ENCODE measurements at regions not wholly inside any gene's neighbourhood (a gene's known extent, or its start where the extent isn't known, plus 50 kb on each side); places are given as distances from the start of the nearest gene placed in this dataset.

GRCh38 chr2:146260551-146260950 lies 1584.3 kb upstream of the ACVR2A start:
- Histone ChIP-seq H3K4me1 (ENCODE audit: control insufficient read depth in 5 of 5, insufficient read depth in 5 of 5, low read length in 5 of 5) (no peaks in the 10 kb centered on the region), H3K9me3 (ENCODE audit: control insufficient read depth in 5 of 5, low read length in 5 of 5) (peaks cover 0 to 3% (median 0%) of the 10 kb centered on the region in 5 donors), H3K9ac (ENCODE audit: low read length in 5 of 5) (no peak overlapping the region), H3K36me3 (ENCODE audit: control insufficient read depth in 5 of 5, insufficient read depth in 5 of 5, low read length in 5 of 5) (no peaks in the 10 kb centered on the region), H3K27ac (ENCODE audit: low read depth, low read length) (no peak overlapping the region), H3K4me3 (ENCODE audit: low read depth in 1 of 5, low read length in 5 of 5) (no peak overlapping the region), H3K27me3 (ENCODE audit: control insufficient read depth in 5 of 5, insufficient read depth in 4 of 5, low read length in 5 of 5) (no peaks in the 10 kb centered on the region)

- H3K27me3 ChIP-seq (ENCODE audit: control insufficient read depth in 5 of 5, insufficient read depth in 4 of 5, low read length in 5 of 5) = no peaks in the 10 kb centered on the region
- no peak overlapping the region for H3K4me3 ChIP-seq (ENCODE audit: low read depth in 1 of 5, low read length in 5 of 5)
- H3K27ac ChIP-seq (ENCODE audit: low read depth, low read length) = no peak overlapping the region
- peaks cover 0 to 3% (median 0%) of the 10 kb centered on the region in 5 donors for H3K9me3 ChIP-seq (ENCODE audit: control insufficient read depth in 5 of 5, low read length in 5 of 5)
- no peaks in the 10 kb centered on the region for H3K36me3 ChIP-seq (ENCODE audit: control insufficient read depth in 5 of 5, insufficient read depth in 5 of 5, low read length in 5 of 5)
- H3K9ac ChIP-seq (ENCODE audit: low read length in 5 of 5) = no peak overlapping the region
- H3K4me1 ChIP-seq (ENCODE audit: control insufficient read depth in 5 of 5, insufficient read depth in 5 of 5, low read length in 5 of 5) = no peaks in the 10 kb centered on the region
These were observed 1585.0 kb upstream of the ACVR2A start for GRCh38 chr2:146259816-146260215.

- Histone ChIP-seq H3K27me3 (ENCODE audit: control insufficient read depth in 5 of 5, insufficient read depth in 4 of 5, low read length in 5 of 5) (no peaks in the 10 kb centered on the region), H3K27ac (ENCODE audit: low read depth, low read length) (no peak overlapping the region), H3K9ac (ENCODE audit: low read length in 5 of 5) (no peak overlapping the region), H3K4me1 (ENCODE audit: control insufficient read depth in 5 of 5, insufficient read depth in 5 of 5, low read length in 5 of 5) (no peaks in the 10 kb centered on the region), H3K36me3 (ENCODE audit: control insufficient read depth in 5 of 5, insufficient read depth in 5 of 5, low read length in 5 of 5) (no peaks in the 10 kb centered on the region), H3K9me3 (ENCODE audit: control insufficient read depth in 5 of 5, low read length in 5 of 5) (peaks cover 0 to 2% (median 0%) of the 10 kb centered on the region in 5 donors), H3K4me3 (ENCODE audit: low read depth in 1 of 5, low read length in 5 of 5) (no peak overlapping the region)
These were observed 1586.8 kb upstream of the ACVR2A start for GRCh38 chr2:146258071-146258470.

GRCh38 chr2:146252119-146252518 lies 1592.7 kb upstream of the ACVR2A start:
- Histone ChIP-seq H3K9me3 (ENCODE audit: control insufficient read depth in 5 of 5, low read length in 5 of 5) (no peaks in the 10 kb centered on the region), H3K4me1 (ENCODE audit: control insufficient read depth in 5 of 5, insufficient read depth in 5 of 5, low read length in 5 of 5) (no peaks in the 10 kb centered on the region)

GRCh38 chr2:146251328-146251727 lies 1593.5 kb upstream of the ACVR2A start:
- no peaks in the 10 kb centered on the region for H3K9me3 ChIP-seq (ENCODE audit: control insufficient read depth in 5 of 5, low read length in 5 of 5)
- no peaks in the 10 kb centered on the region for H3K36me3 ChIP-seq (ENCODE audit: control insufficient read depth in 5 of 5, insufficient read depth in 5 of 5, low read length in 5 of 5)
- no peaks in the 10 kb centered on the region for H3K27me3 ChIP-seq (ENCODE audit: control insufficient read depth in 5 of 5, insufficient read depth in 4 of 5, low read length in 5 of 5)
- H3K4me1 ChIP-seq (ENCODE audit: control insufficient read depth in 5 of 5, insufficient read depth in 5 of 5, low read length in 5 of 5) = no peaks in the 10 kb centered on the region
- H3K9ac ChIP-seq (ENCODE audit: low read length in 5 of 5) = no peak overlapping the region
- H3K27ac ChIP-seq (ENCODE audit: low read depth, low read length) = no peak overlapping the region
- H3K4me3 ChIP-seq (ENCODE audit: low read depth in 1 of 5, low read length in 5 of 5) = no peak overlapping the region

More at GRCh38 chr2:146252119-146252518, 1592.7 kb upstream of the ACVR2A start:
- Histone ChIP-seq H3K4me3 (ENCODE audit: low read depth in 1 of 5, low read length in 5 of 5) (no peak overlapping the region), H3K36me3 (ENCODE audit: control insufficient read depth in 5 of 5, insufficient read depth in 5 of 5, low read length in 5 of 5) (no peaks in the 10 kb centered on the region), H3K27me3 (ENCODE audit: control insufficient read depth in 5 of 5, insufficient read depth in 4 of 5, low read length in 5 of 5) (no peaks in the 10 kb centered on the region), H3K27ac (ENCODE audit: low read depth, low read length) (no peak overlapping the region), H3K9ac (ENCODE audit: low read length in 5 of 5) (no peak overlapping the region)

GRCh38 chr2:146246736-146247523 lies 1597.9 kb upstream of the ACVR2A start:
- H3K4me3 ChIP-seq (ENCODE audit: low read depth in 1 of 5, low read length in 5 of 5) = no peak overlapping the region
- peaks cover 0 to 18% (median 5%) of the 10 kb centered on the region in 5 donors for H3K4me1 ChIP-seq (ENCODE audit: control insufficient read depth in 5 of 5, insufficient read depth in 5 of 5, low read length in 5 of 5)
- H3K27ac ChIP-seq (ENCODE audit: low read depth, low read length) = no peak overlapping the region
- no peaks in the 10 kb centered on the region for H3K36me3 ChIP-seq (ENCODE audit: control insufficient read depth in 5 of 5, insufficient read depth in 5 of 5, low read length in 5 of 5)
- no peak overlapping the region for H3K9ac ChIP-seq (ENCODE audit: low read length in 5 of 5)
- H3K9me3 ChIP-seq (ENCODE audit: control insufficient read depth in 5 of 5, low read length in 5 of 5) = no peaks in the 10 kb centered on the region
- H3K27me3 ChIP-seq (ENCODE audit: control insufficient read depth in 5 of 5, insufficient read depth in 4 of 5, low read length in 5 of 5) = no peaks in the 10 kb centered on the region

GRCh38 chr2:146246002-146246735 lies 1598.7 kb upstream of the ACVR2A start:
- Histone ChIP-seq H3K27me3 (ENCODE audit: control insufficient read depth in 5 of 5, insufficient read depth in 4 of 5, low read length in 5 of 5) (no peaks in the 10 kb centered on the region), H3K9ac (ENCODE audit: low read length in 5 of 5) (no peak overlapping the region), H3K9me3 (ENCODE audit: control insufficient read depth in 5 of 5, low read length in 5 of 5) (no peaks in the 10 kb centered on the region), H3K27ac (ENCODE audit: low read depth, low read length) (no peak overlapping the region), H3K4me1 (ENCODE audit: control insufficient read depth in 5 of 5, insufficient read depth in 5 of 5, low read length in 5 of 5) (peaks cover 0 to 18% (median 5%) of the 10 kb centered on the region in 5 donors), H3K36me3 (ENCODE audit: control insufficient read depth in 5 of 5, insufficient read depth in 5 of 5, low read length in 5 of 5) (no peaks in the 10 kb centered on the region), H3K4me3 (ENCODE audit: low read depth in 1 of 5, low read length in 5 of 5) (no peak overlapping the region)

GRCh38 chr2:146244830-146245229 lies 1600.0 kb upstream of the ACVR2A start:
- no peaks in the 10 kb centered on the region for H3K9me3 ChIP-seq (ENCODE audit: control insufficient read depth in 5 of 5, low read length in 5 of 5)
- no peaks in the 10 kb centered on the region for H3K36me3 ChIP-seq (ENCODE audit: control insufficient read depth in 5 of 5, insufficient read depth in 5 of 5, low read length in 5 of 5)
- H3K4me1 ChIP-seq (ENCODE audit: control insufficient read depth in 5 of 5, insufficient read depth in 5 of 5, low read length in 5 of 5) = peaks cover 0 to 19% (median 5%) of the 10 kb centered on the region in 5 donors
- no peak overlapping the region for H3K27ac ChIP-seq (ENCODE audit: low read depth, low read length)
- no peaks in the 10 kb centered on the region for H3K27me3 ChIP-seq (ENCODE audit: control insufficient read depth in 5 of 5, insufficient read depth in 4 of 5, low read length in 5 of 5)
- no peak overlapping the region for H3K9ac ChIP-seq (ENCODE audit: low read length in 5 of 5)
- H3K4me3 ChIP-seq (ENCODE audit: low read depth in 1 of 5, low read length in 5 of 5) = no peak overlapping the region

GRCh38 chr2:146244131-146244530 lies 1600.7 kb upstream of the ACVR2A start:
- H3K9ac ChIP-seq (ENCODE audit: low read length in 5 of 5) = no peak overlapping the region
- H3K4me1 ChIP-seq (ENCODE audit: control insufficient read depth in 5 of 5, insufficient read depth in 5 of 5, low read length in 5 of 5) = peaks cover 0 to 26% (median 5%) of the 10 kb centered on the region in 5 donors
- H3K4me3 ChIP-seq (ENCODE audit: low read depth in 1 of 5, low read length in 5 of 5) = no peak overlapping the region
- H3K27ac ChIP-seq (ENCODE audit: low read depth, low read length) = no peak overlapping the region
- H3K36me3 ChIP-seq (ENCODE audit: control insufficient read depth in 5 of 5, insufficient read depth in 5 of 5, low read length in 5 of 5) = no peaks in the 10 kb centered on the region
- no peaks in the 10 kb centered on the region for H3K9me3 ChIP-seq (ENCODE audit: control insufficient read depth in 5 of 5, low read length in 5 of 5)
- no peaks in the 10 kb centered on the region for H3K27me3 ChIP-seq (ENCODE audit: control insufficient read depth in 5 of 5, insufficient read depth in 4 of 5, low read length in 5 of 5)

- H3K4me3 ChIP-seq (ENCODE audit: low read depth in 1 of 5, low read length in 5 of 5) = no peak overlapping the region
- no peak overlapping the region for H3K9ac ChIP-seq (ENCODE audit: low read length in 5 of 5)
- H3K9me3 ChIP-seq (ENCODE audit: control insufficient read depth in 5 of 5, low read length in 5 of 5) = no peaks in the 10 kb centered on the region
- H3K4me1 ChIP-seq (ENCODE audit: control insufficient read depth in 5 of 5, insufficient read depth in 5 of 5, low read length in 5 of 5) = peaks cover 0 to 28% (median 5%) of the 10 kb centered on the region in 5 donors
- no peaks in the 10 kb centered on the region for H3K36me3 ChIP-seq (ENCODE audit: control insufficient read depth in 5 of 5, insufficient read depth in 5 of 5, low read length in 5 of 5)
- no peak overlapping the region for H3K27ac ChIP-seq (ENCODE audit: low read depth, low read length)
- no peaks in the 10 kb centered on the region for H3K27me3 ChIP-seq (ENCODE audit: control insufficient read depth in 5 of 5, insufficient read depth in 4 of 5, low read length in 5 of 5)
These were observed 1603.8 kb upstream of the ACVR2A start for GRCh38 chr2:146241023-146241422.
